Kidney tubule cell (primary cell): ENCODE measurements at regions not wholly inside any gene's neighbourhood (a gene's known extent, or its start where the extent isn't known, plus 50 kb on each side); places are given as distances from the start of the nearest gene placed in this dataset.

ENCODE experiments used
- DNase-seq: peaks from one replicate; pipeline ENCODE4 v3.0.0-alpha.2; 2018; ENCODE audit warnings: low spot score

- no peak for DNase-seq
Observed at GRCh38 chr6:139666284-139666683, 291.8 kb upstream of the CITED2 start.

- no peak for DNase-seq
Observed at GRCh38 chr6:139663996-139664395, 289.5 kb upstream of the CITED2 start.

GRCh38 chr6:139659711-139660110, 285.3 kb upstream of the CITED2 start:
- no peak for DNase-seq

GRCh38 chr6:139659196-139659595, 284.7 kb upstream of the CITED2 start:
- DNase-seq, result no peak

- DNase-seq, result no peak
Observed at GRCh38 chr6:139657119-139657518, 282.7 kb upstream of the CITED2 start.

GRCh38 chr6:139655783-139656705, 281.6 kb upstream of the CITED2 start:
- DNase-seq, result peak; percentile 58

- DNase-seq, result peak; percentile 72
Observed at GRCh38 chr6:139654888-139655782, 280.7 kb upstream of the CITED2 start.

- DNase-seq, result no peak
Observed at GRCh38 chr6:139654309-139654708, 279.9 kb upstream of the CITED2 start.

GRCh38 chr6:139653111-139653510, 278.7 kb upstream of the CITED2 start:
- DNase-seq, result no peak

GRCh38 chr6:139650941-139651340, 276.5 kb upstream of the CITED2 start:
- DNase-seq, result no peak

- no peak for DNase-seq
Observed at GRCh38 chr6:139649732-139650131, 275.3 kb upstream of the CITED2 start.

GRCh38 chr6:139649128-139649527, 274.7 kb upstream of the CITED2 start:
- no peak for DNase-seq

- DNase-seq, result no peak
Observed at GRCh38 chr6:139648430-139649000, 274.1 kb upstream of the CITED2 start.

- no peak for DNase-seq
Observed at GRCh38 chr6:139647841-139648240, 273.4 kb upstream of the CITED2 start.

- no peak for DNase-seq
Observed at GRCh38 chr6:139647016-139647415, 272.6 kb upstream of the CITED2 start.

GRCh38 chr6:139644821-139645220, 270.4 kb upstream of the CITED2 start:
- DNase-seq, result no peak

- no peak for DNase-seq
Observed at GRCh38 chr6:139643986-139644385, 269.5 kb upstream of the CITED2 start.

GRCh38 chr6:139642346-139642745, 267.9 kb upstream of the CITED2 start:
- no peak for DNase-seq

- no peak for DNase-seq
Observed at GRCh38 chr6:139641376-139641775, 266.9 kb upstream of the CITED2 start.

- no peak for DNase-seq
Observed at GRCh38 chr6:139640921-139641320, 266.5 kb upstream of the CITED2 start.

GRCh38 chr6:139640448-139640847, 266.0 kb upstream of the CITED2 start:
- DNase-seq, result no peak

- no peak for DNase-seq
Observed at GRCh38 chr6:139639507-139639906, 265.1 kb upstream of the CITED2 start.
